Breast epithelium (tissue), 3 donors: ENCODE measurements at regions not wholly inside any gene's neighbourhood (a gene's known extent, or its start where the extent isn't known, plus 50 kb on each side); places are given as distances from the start of the nearest gene placed in this dataset.

Experiments
- CTCF ChIP-seq, 3 donors: fragments of 450-650 bp; IDR thresholded peaks; one replicate each; pipeline ENCODE4 v1.5.1; 2016 to 2017; ENCODE audit warnings: antibody characterized with exemption in 3 of 3, mild to moderate bottlenecking in 3 of 3, moderate library complexity in 3 of 3
- POLR2A ChIP-seq: fragments of 450-650 bp; IDR thresholded peaks from one replicate; pipeline ENCODE4 v1.6.1; 2016; ENCODE audit warnings: antibody characterized with exemption, mild to moderate bottlenecking, moderate library complexity

GRCh38 chr1:118461154-118461553 is 276.1 kb upstream of the SPAG17 start:
- no peak for TF ChIP-seq CTCF (IDR thresholded peaks at IDR 0.05)
- TF ChIP-seq POLR2A = no peak
